ENCODE measurements at regions not wholly inside any gene's neighbourhood (a gene's known extent, or its start where the extent isn't known, plus 50 kb on each side); places are given as distances from the start of the nearest gene placed in this dataset.

- TF ChIP-seq POLR2A (IDR thresholded peaks at IDR 0.05) (no peak), CTCF (IDR thresholded peaks at IDR 0.05) (no peak)
Measured at GRCh38 chr10:65845916-65846315, 1079.9 kb upstream of the LRRTM3 start.

All from Peyer's patch (tissue), 4 donors.